Retinal pigment epithelial cell (primary cell): ENCODE measurements at regions not wholly inside any gene's neighbourhood (a gene's known extent, or its start where the extent isn't known, plus 50 kb on each side); places are given as distances from the start of the nearest gene placed in this dataset.
A peak's percentile ranks its signal among the peaks of the same experiment; 100 is the strongest.

ENCODE experiments used
- DNase-seq: peaks from one replicate; pipeline ENCODE4 v3.0.0-alpha.2; 2010; ENCODE audit warnings: low read depth
- H3K4me3 ChIP-seq: 2 replicates; pipeline ENCODE4 v1.5.1; 2011; ENCODE audit warnings: mild to moderate bottlenecking, low read length, control low read depth, moderate library complexity
- TF ChIP-seq, protein P1 (sequence below): conservative IDR thresholded peaks from 2 replicates; pipeline ENCODE4 v1.5.1; 2011; ENCODE audit warnings: low read depth, low read length, control low read depth, inconsistent platforms

GRCh38 chr12:83335748-83336147 lies 649.0 kb downstream of the TMTC2 start:
- TF ChIP-seq, protein P1, sequence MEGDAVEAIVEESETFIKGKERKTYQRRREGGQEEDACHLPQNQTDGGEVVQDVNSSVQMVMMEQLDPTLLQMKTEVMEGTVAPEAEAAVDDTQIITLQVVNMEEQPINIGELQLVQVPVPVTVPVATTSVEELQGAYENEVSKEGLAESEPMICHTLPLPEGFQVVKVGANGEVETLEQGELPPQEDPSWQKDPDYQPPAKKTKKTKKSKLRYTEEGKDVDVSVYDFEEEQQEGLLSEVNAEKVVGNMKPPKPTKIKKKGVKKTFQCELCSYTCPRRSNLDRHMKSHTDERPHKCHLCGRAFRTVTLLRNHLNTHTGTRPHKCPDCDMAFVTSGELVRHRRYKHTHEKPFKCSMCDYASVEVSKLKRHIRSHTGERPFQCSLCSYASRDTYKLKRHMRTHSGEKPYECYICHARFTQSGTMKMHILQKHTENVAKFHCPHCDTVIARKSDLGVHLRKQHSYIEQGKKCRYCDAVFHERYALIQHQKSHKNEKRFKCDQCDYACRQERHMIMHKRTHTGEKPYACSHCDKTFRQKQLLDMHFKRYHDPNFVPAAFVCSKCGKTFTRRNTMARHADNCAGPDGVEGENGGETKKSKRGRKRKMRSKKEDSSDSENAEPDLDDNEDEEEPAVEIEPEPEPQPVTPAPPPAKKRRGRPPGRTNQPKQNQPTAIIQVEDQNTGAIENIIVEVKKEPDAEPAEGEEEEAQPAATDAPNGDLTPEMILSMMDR: no peak
- H3K4me3 ChIP-seq: no peak overlapping the region
- DNase-seq: no peak

DNA sequence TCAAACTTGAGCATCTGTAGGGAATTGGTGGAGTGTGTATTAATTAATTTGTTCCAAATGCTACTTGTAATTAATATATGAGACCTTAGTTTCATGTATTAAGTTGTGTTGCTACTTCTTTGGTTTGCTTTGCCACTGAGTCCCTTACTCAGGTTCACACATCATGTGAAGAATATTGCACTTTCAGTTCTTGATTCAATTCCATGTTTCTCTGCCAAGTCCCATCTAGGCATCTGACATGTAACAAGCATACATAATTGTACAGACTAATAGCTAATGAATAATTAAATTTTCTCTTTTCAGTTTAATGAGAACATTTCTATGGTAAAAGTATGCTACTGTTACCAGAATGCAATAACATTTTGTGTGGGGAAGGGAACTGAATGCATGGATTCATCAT lies 640.0 kb downstream of the TMTC2 start:
- no peak overlapping the region for H3K4me3 ChIP-seq
- DNase-seq: no peak
- TF ChIP-seq, protein P1: no peak

DNA sequence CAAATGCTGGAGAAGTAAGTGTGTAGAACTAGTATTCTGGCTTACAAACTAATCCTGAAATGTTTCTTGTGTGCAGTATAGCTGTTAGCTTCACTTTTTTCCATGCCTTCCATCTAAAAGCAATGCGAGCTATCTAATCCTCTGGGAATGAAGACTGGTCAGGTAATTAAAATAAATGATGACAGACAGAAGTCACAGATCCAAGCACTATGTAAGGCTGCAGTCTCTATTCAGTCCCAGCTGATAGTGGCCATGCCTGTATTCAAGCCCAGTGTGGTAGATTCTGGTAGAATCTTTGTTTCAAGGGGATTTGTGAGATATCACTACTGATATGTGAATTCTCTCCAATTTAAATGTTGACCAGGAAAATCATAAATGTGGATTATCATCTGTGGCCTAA lies 637.2 kb downstream of the TMTC2 start:
- no peak for DNase-seq
- TF ChIP-seq, protein P1: no peak
- no peak overlapping the region for H3K4me3 ChIP-seq

GRCh38 chr12:83322809-83323208 lies 636.1 kb downstream of the TMTC2 start:
- no peak for DNase-seq
- no peak overlapping the region for H3K4me3 ChIP-seq
- TF ChIP-seq, protein P1: no peak

GRCh38 chr12:83321971-83322370 lies 635.3 kb downstream of the TMTC2 start:
- no peak for DNase-seq
- TF ChIP-seq, protein P1: no peak
- no peak overlapping the region for H3K4me3 ChIP-seq

GRCh38 chr12:83320350-83320749 lies 633.6 kb downstream of the TMTC2 start:
- no peak for DNase-seq
- TF ChIP-seq, protein P1: no peak
- no peak overlapping the region for H3K4me3 ChIP-seq

DNA sequence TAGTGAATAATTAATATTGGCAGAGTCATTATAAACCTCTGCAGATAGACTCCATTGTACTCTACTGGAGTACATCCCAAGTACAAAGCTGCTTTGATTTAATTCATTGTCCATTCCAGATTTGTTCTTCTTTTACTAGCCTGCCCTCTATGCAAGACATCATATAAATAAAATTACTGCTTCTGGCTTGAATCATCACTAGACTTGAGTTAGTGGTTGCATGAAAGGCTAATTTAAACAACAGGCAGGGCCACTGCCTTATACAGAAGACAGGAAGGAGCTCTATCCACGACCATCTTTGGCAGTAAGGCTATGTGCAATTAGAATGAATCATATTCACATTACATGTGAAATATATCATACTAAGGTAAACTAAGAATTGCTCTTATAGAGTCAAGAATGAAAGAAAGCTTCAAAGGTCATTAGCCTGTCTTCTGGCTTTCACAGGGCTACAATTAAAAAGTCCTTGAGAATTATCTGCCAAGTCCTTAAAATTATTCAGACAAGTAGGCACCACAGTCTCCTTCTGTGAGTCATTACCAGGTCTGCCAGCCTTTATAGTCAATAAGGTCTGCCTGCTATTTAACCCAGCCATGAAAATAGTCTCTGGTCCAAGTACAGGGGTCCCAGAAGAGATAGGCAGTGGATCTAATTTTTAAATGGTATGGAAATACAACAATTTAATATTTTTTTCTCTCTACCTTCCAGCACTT lies 631.8 kb downstream of the TMTC2 start:
- TF ChIP-seq, protein P1: no peak
- peak; percentile 10 for DNase-seq
- no peak overlapping the region for H3K4me3 ChIP-seq
